Uterus (tissue), 2 donors: ENCODE measurements at regions not wholly inside any gene's neighbourhood (a gene's known extent, or its start where the extent isn't known, plus 50 kb on each side); places are given as distances from the start of the nearest gene placed in this dataset.

ENCODE experiments used
- POLR2A ChIP-seq, 2 donors: fragments of 450-650 bp; IDR thresholded peaks; one replicate each; pipeline ENCODE4 v1.6.1; 2016; ENCODE audit warnings: antibody characterized with exemption in 2 of 2, mild to moderate bottlenecking in 1 of 2, moderate library complexity in 1 of 2
- TF ChIP-seq, protein P1 (sequence below), 4 experiments: fragments of 200-600 bp in 2 of 4; fragments of 450-650 bp in 2 of 4; sonication (generic) in 2 of 4; IDR thresholded peaks; one replicate each; pipeline ENCODE4 v1.5.1; 2016 to 2019; ENCODE audit warnings: antibody characterized with exemption in 4 of 4, mild to moderate bottlenecking in 2 of 4, moderate library complexity in 1 of 4

DNA sequence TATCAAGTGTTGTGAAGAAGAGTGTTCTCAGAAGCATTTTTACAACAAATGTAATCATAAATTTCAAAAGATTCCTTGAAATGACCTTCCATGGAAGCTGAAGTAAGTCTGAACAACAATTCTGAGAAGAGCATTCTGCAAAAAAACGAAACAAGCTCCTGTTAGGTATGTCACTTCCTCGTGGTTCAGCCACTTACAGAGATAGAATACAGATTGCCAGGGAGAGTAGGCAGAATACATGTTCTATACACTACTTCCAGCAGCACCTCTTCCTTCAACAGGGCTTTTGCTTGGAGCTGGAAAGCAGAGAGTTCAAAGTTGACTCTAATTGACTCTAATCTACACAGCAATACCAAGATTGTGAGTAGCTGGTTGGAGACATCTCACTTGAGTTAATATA lies 274.5 kb downstream of the ADGRA3 start:
- TF ChIP-seq, protein P1, sequence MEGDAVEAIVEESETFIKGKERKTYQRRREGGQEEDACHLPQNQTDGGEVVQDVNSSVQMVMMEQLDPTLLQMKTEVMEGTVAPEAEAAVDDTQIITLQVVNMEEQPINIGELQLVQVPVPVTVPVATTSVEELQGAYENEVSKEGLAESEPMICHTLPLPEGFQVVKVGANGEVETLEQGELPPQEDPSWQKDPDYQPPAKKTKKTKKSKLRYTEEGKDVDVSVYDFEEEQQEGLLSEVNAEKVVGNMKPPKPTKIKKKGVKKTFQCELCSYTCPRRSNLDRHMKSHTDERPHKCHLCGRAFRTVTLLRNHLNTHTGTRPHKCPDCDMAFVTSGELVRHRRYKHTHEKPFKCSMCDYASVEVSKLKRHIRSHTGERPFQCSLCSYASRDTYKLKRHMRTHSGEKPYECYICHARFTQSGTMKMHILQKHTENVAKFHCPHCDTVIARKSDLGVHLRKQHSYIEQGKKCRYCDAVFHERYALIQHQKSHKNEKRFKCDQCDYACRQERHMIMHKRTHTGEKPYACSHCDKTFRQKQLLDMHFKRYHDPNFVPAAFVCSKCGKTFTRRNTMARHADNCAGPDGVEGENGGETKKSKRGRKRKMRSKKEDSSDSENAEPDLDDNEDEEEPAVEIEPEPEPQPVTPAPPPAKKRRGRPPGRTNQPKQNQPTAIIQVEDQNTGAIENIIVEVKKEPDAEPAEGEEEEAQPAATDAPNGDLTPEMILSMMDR (IDR thresholded peaks at IDR 0.05), result no peak
- TF ChIP-seq POLR2A (IDR thresholded peaks at IDR 0.05), result no peak
